Prostate gland (tissue), 2 donors: ENCODE measurements at regions not wholly inside any gene's neighbourhood (a gene's known extent, or its start where the extent isn't known, plus 50 kb on each side); places are given as distances from the start of the nearest gene placed in this dataset.
"Not testable (repeated sequence)": the region's sequence is repeated elsewhere in the genome, so short reads cannot be mapped to it uniquely, and the experiment has no call there.

Source experiments
- DNase-seq: peaks from one replicate; pipeline ENCODE4 v3.0.0-alpha.2; 2019; ENCODE audit warnings: low spot score
- H3K27ac ChIP-seq, 2 donors: fragments of 200-600 bp; sonication (generic); 2 replicates each; pipeline ENCODE4 v1.5.1; 2017 to 2019
- H3K27me3 ChIP-seq: fragments of 200-600 bp; sonication (generic); replicated peaks from 2 replicates; pipeline ENCODE4 v1.5.1; 2019; ENCODE audit not compliant: insufficient read depth
- H3K36me3 ChIP-seq, 2 donors: fragments of 200-600 bp; sonication (generic); 1 replicate in 1 of 2; 2 replicates in 1 of 2; pipeline versions ENCODE4 v1.5.1 to v1.8.1; 2017 to 2019
- H3K4me1 ChIP-seq: fragments of 200-600 bp; sonication (generic); replicated peaks from 2 replicates; pipeline ENCODE4 v1.5.1; 2019
- H3K4me3 ChIP-seq, 2 donors: fragments of 200-600 bp; sonication (generic); 2 replicates each; pipeline ENCODE4 v1.5.1; 2017 to 2019
- H3K9me3 ChIP-seq: fragments of 200-600 bp; sonication (generic); 2 replicates; pipeline ENCODE4 v1.5.1; 2017
- CTCF ChIP-seq, 4 experiments: fragments of 200-600 bp in 2 of 4; fragments of 450-650 bp in 2 of 4; sonication (generic) in 2 of 4; IDR thresholded peaks; 1 replicate in 3 of 4; 2 replicates in 1 of 4; pipeline ENCODE4 v1.5.1; 2016 to 2019; ENCODE audit warnings: antibody characterized with exemption in 4 of 4, mild to moderate bottlenecking in 2 of 4, moderate library complexity in 2 of 4
- POLR2A ChIP-seq: fragments of 450-650 bp; IDR thresholded peaks from one replicate; pipeline ENCODE4 v1.6.1; 2016; ENCODE audit warnings: antibody characterized with exemption, mild to moderate bottlenecking
- POLR2AphosphoS5 ChIP-seq: sonication (generic); formaldehyde crosslinking; IDR thresholded peaks from one replicate; pipeline ENCODE4 v1.6.1; 2017; ENCODE audit warnings: antibody characterized with exemption
- WGBS: methylation state at CpG from one replicate; pipeline ENCODE4 v1.1.5; 2018; 5-methylcytosine and 5-hydroxymethylcytosine counted together
- intact Hi-C: fragments of 100-400 bp; cut with DNase I; formaldehyde crosslinking; loops from one replicate; pipeline ENCODE4 v1.14.2; 2022

DNA sequence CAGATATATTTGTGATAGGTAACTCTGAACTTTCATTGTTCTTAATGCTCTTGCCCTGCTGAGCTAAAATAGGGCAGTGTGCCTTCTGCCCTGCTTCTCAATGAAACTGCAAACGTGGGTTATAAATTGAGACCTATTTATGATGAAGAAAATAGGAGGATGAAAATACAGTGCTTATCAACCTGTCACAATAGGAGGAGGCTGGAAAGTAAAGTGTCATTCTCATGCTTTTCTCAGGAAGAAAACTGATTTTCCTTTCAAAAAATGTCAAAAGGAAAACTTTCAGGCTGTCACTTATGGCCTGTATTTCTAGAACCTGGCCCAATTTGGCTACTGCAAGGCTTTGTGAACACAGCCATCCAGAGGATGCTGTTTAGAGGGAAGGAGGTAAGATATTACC, 130.3 kb upstream of the TUSC1 start:
- H3K27ac ChIP-seq = no peak overlapping the region
- TF ChIP-seq POLR2AphosphoS5 = no peak
- TF ChIP-seq POLR2A = no peak
- no peak for TF ChIP-seq CTCF (IDR thresholded peaks at IDR 0.05)
- H3K4me1 ChIP-seq = no peaks in the 10 kb centered on the region
- DNase-seq = no peak
- no peak overlapping the region for H3K4me3 ChIP-seq
- no peaks in the 10 kb centered on the region for H3K9me3 ChIP-seq
- no peaks in the 10 kb centered on the region for H3K36me3 ChIP-seq
- no peaks in the 10 kb centered on the region for H3K27me3 ChIP-seq
- WGBS = 65% methylated on average over 1 of the region's 1 CpG
- intact Hi-C loops = no loop called here

GRCh38 chr9:25804856-25805255, 126.6 kb upstream of the TUSC1 start:
- H3K36me3 ChIP-seq = no peaks in the 10 kb centered on the region
- no peaks in the 10 kb centered on the region for H3K27me3 ChIP-seq
- no peak for TF ChIP-seq POLR2AphosphoS5
- TF ChIP-seq CTCF (IDR thresholded peaks at IDR 0.05) = no peak
- no peak for TF ChIP-seq POLR2A
- DNase-seq = no peak
- intact Hi-C loops = no loop called here
- no peak overlapping the region for H3K27ac ChIP-seq
- no peaks in the 10 kb centered on the region for H3K9me3 ChIP-seq
- no peaks in the 10 kb centered on the region for H3K4me1 ChIP-seq
- no peak overlapping the region for H3K4me3 ChIP-seq

GRCh38 chr9:25801989-25802388, 123.7 kb upstream of the TUSC1 start:
- H3K9me3 ChIP-seq, H3K27ac ChIP-seq, DNase-seq, intact Hi-C loops, H3K4me3 ChIP-seq, H3K4me1 ChIP-seq, H3K36me3 ChIP-seq, H3K27me3 ChIP-seq: not testable (repeated sequence)
- 91% methylated on average over 3 of the region's 3 CpGs for WGBS

GRCh38 chr9:25773805-25774204, 95.6 kb upstream of the TUSC1 start:
- DNase-seq = no peak
- no peak for TF ChIP-seq POLR2A
- no peak for TF ChIP-seq CTCF (IDR thresholded peaks at IDR 0.05)
- TF ChIP-seq POLR2AphosphoS5 = no peak
- intact Hi-C loops = no loop called here
- Histone ChIP-seq H3K4me3 (no peak overlapping the region), H3K27ac (no peak overlapping the region), H3K9me3 (no peaks in the 10 kb centered on the region), H3K27me3 (no peaks in the 10 kb centered on the region), H3K36me3 (no peaks in the 10 kb centered on the region), H3K4me1 (no peaks in the 10 kb centered on the region)
- WGBS = 92% methylated on average over 4 of the region's 4 CpGs

DNA sequence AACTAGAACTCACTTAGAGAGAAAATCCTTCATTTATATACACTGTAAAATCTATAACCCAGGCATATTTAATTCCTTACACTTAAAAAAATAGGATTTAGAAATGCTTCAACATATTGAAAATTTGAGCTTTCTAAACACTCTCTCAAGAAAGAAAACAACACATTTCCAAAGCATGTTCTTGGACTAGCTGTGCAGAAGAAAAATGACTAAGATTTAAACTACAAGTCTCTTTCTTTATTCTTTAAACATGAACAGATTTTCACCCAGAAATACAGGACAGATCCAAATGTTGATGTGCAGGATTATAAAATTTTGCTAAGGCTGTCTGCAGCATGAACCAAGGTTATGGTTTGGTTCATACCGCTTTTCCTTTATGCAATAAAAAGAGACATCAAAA, 77.7 kb upstream of the TUSC1 start:
- H3K27ac ChIP-seq = no peak overlapping the region
- TF ChIP-seq POLR2A (no peak), POLR2AphosphoS5 (no peak), CTCF (IDR thresholded peaks at IDR 0.05) (no peak)
- H3K4me1 ChIP-seq = no peaks in the 10 kb centered on the region
- no peak for DNase-seq
- no peaks in the 10 kb centered on the region for H3K36me3 ChIP-seq
- WGBS = 95% methylated on average over 1 of the region's 1 CpG
- intact Hi-C loops = no loop called here
- H3K27me3 ChIP-seq = no peaks in the 10 kb centered on the region
- H3K4me3 ChIP-seq = no peak overlapping the region
- no peaks in the 10 kb centered on the region for H3K9me3 ChIP-seq

- no peaks in the 10 kb centered on the region for H3K4me1 ChIP-seq
- no peaks in the 10 kb centered on the region for H3K27me3 ChIP-seq
- no peak overlapping the region for H3K4me3 ChIP-seq
- no peak for DNase-seq
- H3K36me3 ChIP-seq = no peaks in the 10 kb centered on the region
- 53% methylated on average over 5 of the region's 5 CpGs for WGBS
- intact Hi-C loops = no loop called here
- no peak for TF ChIP-seq POLR2A
- TF ChIP-seq CTCF (IDR thresholded peaks at IDR 0.05) = no peak
- TF ChIP-seq POLR2AphosphoS5 = no peak
- no peaks in the 10 kb centered on the region for H3K9me3 ChIP-seq
- H3K27ac ChIP-seq = no peak overlapping the region
Observed at GRCh38 chr9:25752398-25752797, 74.2 kb upstream of the TUSC1 start.
